ENCODE measurements at regions not wholly inside any gene's neighbourhood (a gene's known extent, or its start where the extent isn't known, plus 50 kb on each side); places are given as distances from the start of the nearest gene placed in this dataset.

DNA sequence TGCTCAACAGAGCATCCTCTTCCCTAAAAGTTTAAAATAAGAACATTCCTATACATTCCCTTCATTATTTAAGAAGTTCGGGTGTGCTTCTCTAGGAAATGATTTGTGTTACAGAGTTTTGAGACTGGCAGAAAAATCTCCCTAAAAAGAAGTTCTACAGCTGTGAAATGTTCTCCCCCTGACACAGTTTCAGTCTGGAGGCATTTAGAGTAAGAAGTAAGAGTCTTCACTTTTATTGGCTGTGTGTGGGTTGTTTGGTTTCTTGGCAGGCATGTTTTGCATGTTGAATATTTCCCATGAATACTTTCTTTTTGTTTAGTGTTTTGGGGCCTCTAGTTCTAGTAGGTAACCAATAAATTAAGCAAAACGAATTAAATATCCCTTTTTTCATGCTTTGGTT lies 195.9 kb downstream of the TENT5A start:
- no peak for DNase-seq (ENCODE audit: low spot score)
- TF ChIP-seq CTCF (IDR thresholded peaks at IDR 0.05; ENCODE audit: extremely low read depth, insufficient read depth, missing control alignments), result no peak
- in situ Hi-C loops (cut with MboI; ENCODE audit: low pct_unique_long_range_greater_than_20kb, low sequenced_read_pairs, unreplicated experiment), result no loop called here

- DNase-seq (ENCODE audit: low spot score), result no peak
- in situ Hi-C loops (cut with MboI; ENCODE audit: low pct_unique_long_range_greater_than_20kb, low sequenced_read_pairs, unreplicated experiment), result no loop called here
- no peak for TF ChIP-seq CTCF (IDR thresholded peaks at IDR 0.05; ENCODE audit: extremely low read depth, insufficient read depth, missing control alignments)
These were observed 199.3 kb downstream of the TENT5A start for GRCh38 chr6:81553216-81553615.

DNA sequence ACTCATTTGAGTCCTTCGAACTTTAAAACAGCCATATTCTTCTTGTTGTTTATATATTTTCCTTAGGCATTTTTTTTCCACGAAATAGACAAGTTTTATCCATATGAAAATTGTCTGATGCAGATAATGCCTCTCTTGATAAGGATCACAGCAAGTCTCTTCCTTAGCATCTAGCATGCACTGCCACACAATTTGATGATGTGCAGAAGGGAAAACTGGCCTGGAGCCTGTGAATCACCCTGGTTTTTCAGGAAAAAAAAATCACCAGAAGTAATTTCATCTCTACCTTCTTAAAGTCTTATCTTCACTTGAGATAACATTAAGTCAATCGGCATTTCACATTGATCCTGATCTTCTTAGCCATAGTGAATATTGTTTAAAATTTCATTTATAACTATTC lies 199.8 kb downstream of the TENT5A start:
- in situ Hi-C loops (cut with MboI; ENCODE audit: low pct_unique_long_range_greater_than_20kb, low sequenced_read_pairs, unreplicated experiment), result no loop called here
- TF ChIP-seq CTCF (IDR thresholded peaks at IDR 0.05; ENCODE audit: extremely low read depth, insufficient read depth, missing control alignments), result no peak
- no peak for DNase-seq (ENCODE audit: low spot score)

GRCh38 chr6:81547149-81547548 lies 205.3 kb downstream of the TENT5A start:
- TF ChIP-seq CTCF (IDR thresholded peaks at IDR 0.05; ENCODE audit: extremely low read depth, insufficient read depth, missing control alignments), result no peak
- in situ Hi-C loops (cut with MboI; ENCODE audit: low pct_unique_long_range_greater_than_20kb, low sequenced_read_pairs, unreplicated experiment), result no loop called here
- no peak for DNase-seq (ENCODE audit: low spot score)

DNA sequence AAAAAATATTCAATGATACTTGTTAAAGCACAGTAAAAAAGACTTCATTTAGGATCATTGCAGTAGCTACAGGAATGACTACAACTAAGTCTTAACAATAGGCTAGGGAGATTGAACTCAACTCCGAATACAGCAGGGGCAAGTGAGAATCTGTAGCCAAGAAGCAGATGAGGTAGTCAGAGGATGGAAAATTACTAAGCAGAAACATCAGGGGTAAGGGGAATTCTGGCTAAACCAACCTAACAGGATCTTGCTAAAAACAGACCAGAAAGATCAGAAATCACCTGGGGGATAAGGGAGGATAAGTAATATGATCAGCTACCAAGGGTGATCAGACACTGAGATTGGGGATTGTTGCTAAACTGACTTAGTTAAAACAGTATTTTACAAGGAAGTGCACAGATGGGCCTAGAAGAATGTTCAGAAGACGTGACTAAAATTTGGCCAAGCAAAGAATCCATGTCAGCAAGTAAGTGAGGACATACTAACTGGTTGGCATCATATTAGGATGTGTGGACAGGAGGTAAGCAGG lies 217.5 kb downstream of the TENT5A start:
- in situ Hi-C loops (cut with MboI; ENCODE audit: low pct_unique_long_range_greater_than_20kb, low sequenced_read_pairs, unreplicated experiment), result no loop called here
- DNase-seq (ENCODE audit: low spot score), result no peak
- no peak for TF ChIP-seq CTCF (IDR thresholded peaks at IDR 0.05; ENCODE audit: extremely low read depth, insufficient read depth, missing control alignments)

DNA sequence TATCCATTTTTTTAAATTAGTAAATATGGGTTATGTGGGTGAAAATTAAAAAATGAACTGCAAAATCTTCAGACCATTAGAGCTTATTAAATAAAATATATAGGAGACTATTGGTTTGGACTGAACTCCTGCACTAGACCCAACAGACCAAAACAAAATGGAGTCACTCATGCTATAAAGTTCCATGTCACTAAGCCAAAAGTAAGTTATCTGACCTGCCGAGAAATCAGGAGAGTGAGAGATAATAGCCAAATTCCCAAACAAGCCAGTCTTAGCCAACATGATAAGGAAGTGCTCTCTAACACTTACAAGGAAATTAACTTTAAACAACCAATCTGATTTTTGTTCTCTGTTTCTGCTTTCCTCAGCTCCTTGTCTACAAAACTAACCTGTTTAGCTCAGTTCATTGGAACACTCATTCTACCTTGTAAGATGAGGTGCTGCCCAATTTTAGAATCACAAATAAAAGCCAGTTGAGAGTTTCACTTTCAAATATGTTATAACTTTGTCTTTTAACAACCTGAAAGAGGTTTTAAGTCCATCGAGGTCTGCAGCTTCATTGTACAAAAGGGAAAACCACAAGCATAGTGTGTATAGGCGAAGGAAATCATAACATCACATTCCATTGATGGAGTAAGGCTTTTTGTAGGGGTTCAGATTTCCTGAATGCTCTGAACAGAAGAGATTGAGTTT lies 220.5 kb downstream of the TENT5A start:
- in situ Hi-C loops (cut with MboI; ENCODE audit: low pct_unique_long_range_greater_than_20kb, low sequenced_read_pairs, unreplicated experiment), result no loop called here
- TF ChIP-seq CTCF (IDR thresholded peaks at IDR 0.05; ENCODE audit: extremely low read depth, insufficient read depth, missing control alignments), result no peak
- no peak for DNase-seq (ENCODE audit: low spot score)

Data from GM13977 (cell line).